GM12873 (cell line): ENCODE measurements at regions not wholly inside any gene's neighbourhood (a gene's known extent, or its start where the extent isn't known, plus 50 kb on each side); places are given as distances from the start of the nearest gene placed in this dataset.

Source experiments
- CTCF ChIP-seq: IDR thresholded peaks from 2 replicates; pipeline ENCODE4 v1.5.1; 2012; ENCODE audit warnings: low read depth, mild to moderate bottlenecking, moderate library complexity, low read length, control low read depth; ENCODE audit not compliant: insufficient read depth; ENCODE audit errors: missing control alignments

GRCh38 chrX:117010243-117010642 is 547.5 kb upstream of the CT83 start:
- TF ChIP-seq CTCF, result no peak

- TF ChIP-seq CTCF, result no peak
Observed at GRCh38 chrX:117002981-117003380, 540.2 kb upstream of the CT83 start.

- TF ChIP-seq CTCF, result no peak
Observed at GRCh38 chrX:116975517-116975916, 512.7 kb upstream of the CT83 start.

- TF ChIP-seq CTCF, result no peak
Observed at GRCh38 chrX:116972362-116972761, 509.6 kb upstream of the CT83 start.

- no peak for TF ChIP-seq CTCF
Observed at GRCh38 chrX:116961872-116962582, 499.3 kb upstream of the CT83 start.

GRCh38 chrX:116930311-116930710 is 467.5 kb upstream of the CT83 start:
- no peak for TF ChIP-seq CTCF

GRCh38 chrX:116897526-116897925 is 434.8 kb upstream of the CT83 start:
- TF ChIP-seq CTCF, result no peak
